ENCODE measurements at regions not wholly inside any gene's neighbourhood (a gene's known extent, or its start where the extent isn't known, plus 50 kb on each side); places are given as distances from the start of the nearest gene placed in this dataset.

GRCh38 chr16:85385463-85386331, 227.4 kb upstream of the GSE1 start:
- no peak for DNase-seq (ENCODE audit: low read depth in 2 of 2, low spot score in 1 of 2)

- DNase-seq (ENCODE audit: low read depth in 2 of 2, low spot score in 1 of 2), result no peak
Observed at GRCh38 chr16:85386467-85387170, 226.5 kb upstream of the GSE1 start.

- DNase-seq (ENCODE audit: low read depth in 2 of 2, low spot score in 1 of 2), result no peak
Observed at GRCh38 chr16:85387171-85387507, 226.0 kb upstream of the GSE1 start.

GRCh38 chr16:85387731-85388295, 225.3 kb upstream of the GSE1 start:
- no peak for DNase-seq (ENCODE audit: low read depth in 2 of 2, low spot score in 1 of 2)

- no peak for DNase-seq (ENCODE audit: low read depth in 2 of 2, low spot score in 1 of 2)
Observed at GRCh38 chr16:85389679-85390470, 223.2 kb upstream of the GSE1 start.

GRCh38 chr16:85390511-85391174, 222.5 kb upstream of the GSE1 start:
- DNase-seq (ENCODE audit: low read depth in 2 of 2, low spot score in 1 of 2), result no peak

- DNase-seq (ENCODE audit: low read depth in 2 of 2, low spot score in 1 of 2), result no peak
Observed at GRCh38 chr16:85391175-85391707, 221.9 kb upstream of the GSE1 start.

GRCh38 chr16:85391769-85392583, 221.1 kb upstream of the GSE1 start:
- no peak for DNase-seq (ENCODE audit: low read depth in 2 of 2, low spot score in 1 of 2)

- no peak for DNase-seq (ENCODE audit: low read depth in 2 of 2, low spot score in 1 of 2)
Observed at GRCh38 chr16:85392756-85393673, 220.1 kb upstream of the GSE1 start.

GRCh38 chr16:85393674-85394451, 219.3 kb upstream of the GSE1 start:
- peak; percentile 50 to 52 for DNase-seq (ENCODE audit: low read depth in 2 of 2, low spot score in 1 of 2)

- no peak for DNase-seq (ENCODE audit: low read depth in 2 of 2, low spot score in 1 of 2)
Observed at GRCh38 chr16:85394456-85395206, 218.5 kb upstream of the GSE1 start.

- no peak for DNase-seq (ENCODE audit: low read depth in 2 of 2, low spot score in 1 of 2)
Observed at GRCh38 chr16:85395207-85395912, 217.8 kb upstream of the GSE1 start.

- no peak for DNase-seq (ENCODE audit: low read depth in 2 of 2, low spot score in 1 of 2)
Observed at GRCh38 chr16:85395913-85396878, 216.9 kb upstream of the GSE1 start.

- no peak for DNase-seq (ENCODE audit: low read depth in 2 of 2, low spot score in 1 of 2)
Observed at GRCh38 chr16:85396879-85397871, 215.9 kb upstream of the GSE1 start.

All from stimulated activated CD8-positive, alpha-beta memory T cell treated with anti-CD3 and anti-CD28 coated beads, Interleukin-4, amount 100 ng/mL, for 4 hours (primary cell).